Uterus (tissue), 3 donors: ENCODE measurements at regions not wholly inside any gene's neighbourhood (a gene's known extent, or its start where the extent isn't known, plus 50 kb on each side); places are given as distances from the start of the nearest gene placed in this dataset.
"Not testable (repeated sequence)": the region's sequence is repeated elsewhere in the genome, so short reads cannot be mapped to it uniquely, and the experiment has no call there.

Source experiments
- DNase-seq, 2 donors: peaks; one replicate each; pipeline ENCODE4 v3.0.0-alpha.2; 2019 to 2020
- H3K27ac ChIP-seq, 2 donors: fragments of 200-600 bp; sonication (generic); 1 replicate in 1 of 2; 2 replicates in 1 of 2; pipeline ENCODE4 v1.5.1; 2016 to 2018
- H3K27me3 ChIP-seq, 2 donors: fragments of 200-600 bp; sonication (generic); one replicate each; pipeline ENCODE4 v1.5.1; 2018 to 2019; ENCODE audit warnings: control low read depth in 1 of 2
- H3K36me3 ChIP-seq, 2 donors: fragments of 200-600 bp; sonication (generic); one replicate each; pipeline ENCODE4 v1.5.1; 2019; ENCODE audit warnings: control low read depth in 1 of 2
- H3K4me1 ChIP-seq, 2 donors: fragments of 200-600 bp; sonication (generic); one replicate each; pipeline ENCODE4 v1.5.1; 2018 to 2019; ENCODE audit warnings: control low read depth in 1 of 2
- H3K4me3 ChIP-seq, 2 donors: fragments of 200-600 bp; sonication (generic); 1 replicate in 1 of 2; 2 replicates in 1 of 2; pipeline ENCODE4 v1.5.1; 2018 to 2019; ENCODE audit warnings: mild to moderate bottlenecking in 1 of 2
- H3K9me3 ChIP-seq, 2 donors: fragments of 200-600 bp; sonication (generic); one replicate each; pipeline ENCODE4 v1.5.1; 2019; ENCODE audit warnings: control low read depth in 1 of 2
- CTCF ChIP-seq, 4 experiments: fragments of 200-600 bp in 2 of 4; fragments of 450-650 bp in 2 of 4; sonication (generic) in 2 of 4; IDR thresholded peaks; one replicate each; pipeline ENCODE4 v1.5.1; 2016 to 2019; ENCODE audit warnings: antibody characterized with exemption in 4 of 4, mild to moderate bottlenecking in 2 of 4, moderate library complexity in 1 of 4
- POLR2A ChIP-seq, 2 donors: fragments of 450-650 bp; IDR thresholded peaks; one replicate each; pipeline ENCODE4 v1.6.1; 2016; ENCODE audit warnings: antibody characterized with exemption in 2 of 2, mild to moderate bottlenecking in 1 of 2, moderate library complexity in 1 of 2
- intact Hi-C: fragments of 100-400 bp; cut with DNase I; formaldehyde crosslinking; loops from one replicate; pipeline ENCODE4 v1.15.1; 2023; ENCODE audit warnings: low total_unique reads
- donor health status: DM: yes; HTN: yes; CAD: no.

DNA sequence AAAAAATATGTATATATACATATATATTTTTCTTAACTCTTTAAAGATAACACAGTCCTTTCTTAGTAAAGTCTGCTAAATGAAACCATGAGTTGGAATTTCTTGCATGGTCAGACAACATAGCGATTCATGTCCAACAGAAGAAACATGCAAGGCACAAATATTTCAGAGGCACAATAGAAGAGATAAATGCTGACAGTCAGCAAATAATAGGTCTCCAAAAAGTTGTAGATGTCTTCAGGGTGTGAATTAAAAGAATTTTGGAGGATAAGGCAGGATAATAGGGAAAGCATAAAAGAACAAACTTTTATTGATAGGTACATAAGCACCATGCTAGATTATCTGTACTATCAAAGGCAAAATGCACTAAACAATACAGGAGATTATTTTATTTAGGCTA lies 800.2 kb downstream of the PLCL1 start:
- DNase-seq: no peak
- intact Hi-C loops: no loop called here
- H3K4me3 ChIP-seq: no peak overlapping the region
- TF ChIP-seq CTCF (IDR thresholded peaks at IDR 0.05): no peak
- no peak for TF ChIP-seq POLR2A (IDR thresholded peaks at IDR 0.05)
- no peaks in the 10 kb centered on the region for H3K4me1 ChIP-seq
- no peaks in the 10 kb centered on the region for H3K36me3 ChIP-seq
- H3K9me3 ChIP-seq: no peaks in the 10 kb centered on the region
- no peaks in the 10 kb centered on the region for H3K27me3 ChIP-seq
- no peak overlapping the region for H3K27ac ChIP-seq

DNA sequence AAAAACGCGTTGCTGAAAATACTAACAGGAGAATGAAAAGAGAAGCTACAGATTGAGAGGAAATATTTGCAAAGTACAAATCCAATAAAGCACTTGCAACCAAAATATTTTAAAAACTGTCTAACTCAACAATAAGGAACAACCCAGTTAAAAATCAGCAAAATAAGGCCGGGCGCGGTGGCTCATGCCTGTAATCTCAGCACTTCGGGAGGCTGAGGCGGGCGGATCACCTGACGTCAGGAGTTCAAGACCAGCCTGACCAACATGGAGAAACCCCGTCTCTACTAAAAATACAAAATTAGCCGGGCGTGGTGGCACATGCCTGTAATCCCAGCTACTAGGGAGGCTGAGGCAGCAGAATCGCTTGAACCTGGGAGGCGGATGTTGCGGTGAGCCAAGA lies 798.6 kb downstream of the PLCL1 start:
- H3K27ac ChIP-seq, H3K4me3 ChIP-seq, intact Hi-C loops, DNase-seq, H3K9me3 ChIP-seq, H3K4me1 ChIP-seq, H3K36me3 ChIP-seq, H3K27me3 ChIP-seq: not testable (repeated sequence)

- no peak overlapping the region for H3K4me3 ChIP-seq
- intact Hi-C loops: no loop called here
- TF ChIP-seq CTCF (IDR thresholded peaks at IDR 0.05) (no peak), POLR2A (IDR thresholded peaks at IDR 0.05) (no peak)
- H3K4me1 ChIP-seq: no peaks in the 10 kb centered on the region
- DNase-seq: no peak
- H3K36me3 ChIP-seq: no peaks in the 10 kb centered on the region
- H3K9me3 ChIP-seq: no peaks in the 10 kb centered on the region
- H3K27ac ChIP-seq: no peak overlapping the region
- no peaks in the 10 kb centered on the region for H3K27me3 ChIP-seq
Observed at GRCh38 chr2:198597648-198598047, 793.3 kb downstream of the PLCL1 start.

- H3K4me3 ChIP-seq: no peak overlapping the region
- TF ChIP-seq CTCF (IDR thresholded peaks at IDR 0.05) (no peak), POLR2A (IDR thresholded peaks at IDR 0.05) (no peak)
- H3K27ac ChIP-seq: no peak overlapping the region
Observed at GRCh38 chr2:198596985-198597384, 792.6 kb downstream of the PLCL1 start.

DNA sequence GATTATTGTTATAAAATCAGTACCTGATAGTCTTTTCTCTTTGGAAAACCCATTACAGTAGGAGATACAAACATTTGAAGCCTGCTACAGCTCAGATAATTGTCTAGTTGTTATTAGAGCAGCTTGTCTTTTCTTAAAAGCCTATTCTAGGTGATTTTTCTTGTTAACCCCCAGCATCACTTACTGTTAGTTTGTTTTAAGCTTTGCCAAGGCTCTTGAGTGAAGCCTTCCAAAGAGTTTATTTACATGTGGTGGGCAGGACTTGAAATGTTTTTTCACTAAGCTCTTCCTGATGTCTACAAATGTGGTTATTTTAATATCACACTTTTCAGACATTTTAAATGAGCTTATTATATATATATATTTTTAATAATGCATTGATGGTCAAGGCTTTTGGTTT lies 791.3 kb downstream of the PLCL1 start:
- H3K36me3 ChIP-seq: no peaks in the 10 kb centered on the region
- no peaks in the 10 kb centered on the region for H3K27me3 ChIP-seq
- H3K4me1 ChIP-seq: no peaks in the 10 kb centered on the region
- H3K4me3 ChIP-seq: no peak overlapping the region
- TF ChIP-seq CTCF (IDR thresholded peaks at IDR 0.05) (no peak), POLR2A (IDR thresholded peaks at IDR 0.05) (no peak)
- intact Hi-C loops: no loop called here
- no peak for DNase-seq
- H3K27ac ChIP-seq: no peak overlapping the region
- no peaks in the 10 kb centered on the region for H3K9me3 ChIP-seq

More at GRCh38 chr2:198596985-198597384, 792.6 kb downstream of the PLCL1 start:
- no peaks in the 10 kb centered on the region for H3K4me1 ChIP-seq
- no peaks in the 10 kb centered on the region for H3K27me3 ChIP-seq
- H3K36me3 ChIP-seq: no peaks in the 10 kb centered on the region
- DNase-seq: no peak
- intact Hi-C loops: no loop called here
- no peaks in the 10 kb centered on the region for H3K9me3 ChIP-seq

DNA sequence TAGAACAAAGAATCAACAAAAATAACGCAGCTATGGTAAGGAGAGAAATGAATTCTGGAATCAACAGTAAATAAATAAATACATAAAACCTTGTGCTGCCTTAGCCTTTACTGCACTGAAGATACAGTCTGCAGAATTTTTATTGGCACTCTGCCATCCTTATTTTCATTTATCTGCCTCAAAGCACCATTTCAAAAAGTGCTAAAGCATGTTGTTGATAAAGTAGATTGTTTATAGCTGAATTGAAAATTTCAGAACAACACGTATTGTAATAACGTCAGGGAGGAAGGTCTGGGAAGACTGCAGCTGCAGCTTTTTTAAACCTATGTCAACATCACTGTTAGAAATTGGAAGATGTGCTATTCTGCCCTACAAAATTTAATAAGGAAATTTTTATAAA lies 787.2 kb downstream of the PLCL1 start:
- intact Hi-C loops: no loop called here

More for the DNA sequence above, 787.2 kb downstream of the PLCL1 start:
- TF ChIP-seq CTCF (IDR thresholded peaks at IDR 0.05): no peak
- TF ChIP-seq POLR2A (IDR thresholded peaks at IDR 0.05): no peak
- no peak overlapping the region for H3K27ac ChIP-seq
- no peaks in the 10 kb centered on the region for H3K27me3 ChIP-seq
- no peak overlapping the region for H3K4me3 ChIP-seq
- no peak for DNase-seq
- H3K4me1 ChIP-seq: no peaks in the 10 kb centered on the region
- no peaks in the 10 kb centered on the region for H3K9me3 ChIP-seq
- H3K36me3 ChIP-seq: no peaks in the 10 kb centered on the region
